Neuronal stem cell (in vitro differentiated cells): ENCODE measurements at regions not wholly inside any gene's neighbourhood (a gene's known extent, or its start where the extent isn't known, plus 50 kb on each side); places are given as distances from the start of the nearest gene placed in this dataset.

ENCODE experiments used
- DNase-seq: peaks from one replicate; pipeline ENCODE4 v3.0.0-alpha.2; 2013; ENCODE audit warnings: low spot score
- H2AFZ ChIP-seq: one replicate; pipeline ENCODE4 v1.6.1; 2013; ENCODE audit warnings: mild to moderate bottlenecking, low read length, inconsistent platforms
- H2AK5ac ChIP-seq: 2 replicates; pipeline ENCODE4 v1.6.1; 2013; ENCODE audit warnings: low read depth, mild to moderate bottlenecking, inconsistent platforms, low read length, moderate library complexity, mixed read lengths
- H2BK120ac ChIP-seq: 2 replicates; pipeline ENCODE4 v1.6.1; 2013; ENCODE audit warnings: low read depth, mild to moderate bottlenecking, inconsistent platforms, low read length, moderate library complexity, mixed read lengths
- H2BK12ac ChIP-seq: one replicate; pipeline ENCODE4 v1.6.1; 2013; ENCODE audit warnings: low read length, inconsistent platforms
- H2BK15ac ChIP-seq: 2 replicates; pipeline ENCODE4 v1.6.1; 2013; ENCODE audit warnings: mild to moderate bottlenecking, low read length, inconsistent platforms, mixed read lengths
- H2BK5ac ChIP-seq: one replicate; pipeline ENCODE4 v1.6.1; 2013; ENCODE audit warnings: inconsistent platforms, mild to moderate bottlenecking, low read length, moderate library complexity
- H3K14ac ChIP-seq: one replicate; pipeline ENCODE4 v1.6.1; 2013; ENCODE audit warnings: low read length, inconsistent platforms
- H3K18ac ChIP-seq: 2 replicates; pipeline ENCODE4 v1.6.1; 2013; ENCODE audit warnings: low read length, inconsistent platforms
- H3K23ac ChIP-seq: 2 replicates; pipeline ENCODE4 v1.6.1; 2013; ENCODE audit warnings: low read depth, mild to moderate bottlenecking, mixed read lengths, low read length, inconsistent platforms; ENCODE audit not compliant: poor library complexity
- H3K27ac ChIP-seq: replicated peaks from 3 replicates; pipeline ENCODE4 v1.5.1; 2013; ENCODE audit warnings: low read length, inconsistent platforms
- H3K27me3 ChIP-seq, 3 experiments: 2 replicates each; pipeline ENCODE4 v1.6.1; 2013; ENCODE audit warnings: low read length in 3 of 3, mild to moderate bottlenecking in 2 of 3, inconsistent platforms in 1 of 3, low read depth in 1 of 3, mixed read lengths in 1 of 3, moderate library complexity in 1 of 3; ENCODE audit not compliant: control insufficient read depth in 3 of 3, insufficient read depth in 3 of 3
- H3K36me3 ChIP-seq, 2 donors: replicated peaks in 1 of 2; 2 replicates each; pipeline ENCODE4 v1.6.1; 2013; ENCODE audit warnings: low read length in 2 of 2; ENCODE audit not compliant: control insufficient read depth in 2 of 2, insufficient read depth in 2 of 2
- H3K4ac ChIP-seq: 2 replicates; pipeline ENCODE4 v1.6.1; 2013; ENCODE audit warnings: inconsistent platforms, mild to moderate bottlenecking, low read length, moderate library complexity
- H3K4me1 ChIP-seq, 2 donors: 1 replicate in 1 of 2; 2 replicates in 1 of 2; pipeline ENCODE4 v1.6.1; 2013; ENCODE audit warnings: low read length in 2 of 2, low read depth in 1 of 2; ENCODE audit not compliant: control insufficient read depth in 2 of 2, insufficient read depth in 1 of 2
- H3K4me2 ChIP-seq: one replicate; pipeline ENCODE4 v1.6.1; 2013; ENCODE audit warnings: mild to moderate bottlenecking, low read length, inconsistent platforms; ENCODE audit not compliant: insufficient read depth, poor library complexity, severe bottlenecking
- H3K4me3 ChIP-seq, 2 donors: 2 replicates each; pipeline ENCODE4 v1.5.1; 2013; ENCODE audit warnings: low read length in 2 of 2, mild to moderate bottlenecking in 2 of 2, inconsistent platforms in 1 of 2, moderate library complexity in 1 of 2
- H3K79me1 ChIP-seq: one replicate; pipeline ENCODE4 v1.6.1; 2013; ENCODE audit warnings: low read depth, mild to moderate bottlenecking, inconsistent platforms, low read length, moderate library complexity
- H3K9ac ChIP-seq: one replicate; pipeline ENCODE4 v1.6.1; 2013; ENCODE audit warnings: mild to moderate bottlenecking, low read depth, low read length, inconsistent platforms; ENCODE audit not compliant: poor library complexity
- H3K9me3 ChIP-seq, 2 donors: replicated peaks in 1 of 2; 2 replicates each; pipeline versions ENCODE3 to v1.6.1; 2013; ENCODE audit warnings: low read length in 2 of 2, mild to moderate bottlenecking in 2 of 2, inconsistent platforms in 1 of 2, low read depth in 1 of 2, mixed read lengths in 1 of 2, moderate library complexity in 1 of 2; ENCODE audit not compliant: control insufficient read depth in 2 of 2, insufficient read depth in 1 of 2
- H4K8ac ChIP-seq: one replicate; pipeline ENCODE4 v1.6.1; 2013; ENCODE audit warnings: low read depth, mild to moderate bottlenecking, inconsistent platforms, low read length, moderate library complexity
- H4K91ac ChIP-seq: one replicate; pipeline ENCODE4 v1.6.1; 2013; ENCODE audit warnings: low read length, low read depth, mild to moderate bottlenecking, inconsistent platforms; ENCODE audit not compliant: poor library complexity
- WGBS, 2 donors: extraction: QIAGEN DNeasy Blood & Tissue Kit; methylation state at CpG; one replicate each; pipeline ENCODE4 v1.1.7; 2013; ENCODE audit warnings: missing lambda C conversion rate in 2 of 2, mixed read lengths in 1 of 2; ENCODE audit not compliant: insufficient read length in 2 of 2, insufficient replicate concordance in 1 of 2; ENCODE audit errors: extremely low coverage in 2 of 2; 5-methylcytosine and 5-hydroxymethylcytosine counted together

DNA sequence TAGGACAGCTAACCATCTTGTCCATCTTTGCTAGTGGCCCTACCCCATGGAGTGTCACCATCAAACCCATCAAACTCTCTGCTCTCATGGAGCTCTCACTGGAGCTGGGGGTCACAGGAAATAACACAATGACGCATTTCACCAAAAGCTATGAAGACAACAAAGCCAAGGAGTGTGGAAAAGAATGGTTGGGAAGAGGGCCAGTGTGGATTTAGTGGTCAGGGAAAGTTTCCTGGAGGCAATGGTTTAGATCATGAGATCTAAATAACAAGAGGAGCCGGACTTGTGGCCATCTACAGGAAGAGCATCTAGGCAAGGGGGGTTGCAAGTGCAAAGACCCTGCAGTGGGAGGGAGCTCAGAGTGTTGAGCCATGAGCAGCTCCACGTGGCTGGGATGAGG is 189.5 kb downstream of the BMP7 start:
- Histone ChIP-seq H3K9me3 (no peaks in the 10 kb centered on the region), H3K27ac (no peak overlapping the region), H2BK5ac (no peak overlapping the region), H3K14ac (no peak overlapping the region), H4K8ac (no peak overlapping the region), H3K36me3 (no peaks in the 10 kb centered on the region), H3K23ac (no peak overlapping the region), H3K18ac (no peak overlapping the region), H3K4me3 (peak overlapping the region in 1 of 2 donors; percentile 22), H4K91ac (no peak overlapping the region), H2AK5ac (no peak overlapping the region), H2BK12ac (no peak overlapping the region), H3K79me1 (no peaks in the 10 kb centered on the region), H3K4me2 (no peak overlapping the region), H2BK120ac (no peak overlapping the region), H3K4me1 (peaks cover 0 to 2% of the 10 kb centered on the region in 2 donors), H2BK15ac (no peak overlapping the region), H3K4ac (no peak overlapping the region), H3K9ac (no peak overlapping the region), H2AFZ (no peak overlapping the region), H3K27me3 (peaks cover 0 to 21% (median 3%) of the 10 kb centered on the region in 3 experiments)
- no CpG with 5 or more reads among the region's 3 CpGs for WGBS, 2 donors
- DNase-seq: no peak

DNA sequence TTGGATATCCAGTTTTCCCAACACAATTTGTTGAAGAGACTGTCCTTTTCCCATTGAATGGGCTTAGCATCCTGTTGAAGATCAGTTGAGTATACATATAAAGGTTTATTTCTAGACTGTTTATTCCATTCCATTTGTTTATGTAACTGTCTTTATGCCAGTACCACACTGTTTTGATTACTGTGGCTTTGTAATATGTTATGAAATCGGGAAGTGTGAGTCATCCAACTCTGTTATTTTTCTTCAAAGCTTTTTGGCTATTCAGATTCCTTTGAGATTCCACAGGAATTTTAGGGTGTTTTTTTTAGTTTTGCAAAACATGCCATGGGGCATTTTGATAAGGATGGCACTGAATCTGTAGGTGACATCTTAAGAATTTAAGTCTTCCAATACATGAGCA is 188.3 kb downstream of the BMP7 start:
- no peak overlapping the region for H2AFZ ChIP-seq
- H3K27me3 ChIP-seq: peaks cover 0 to 10% (median 0%) of the 10 kb centered on the region in 3 experiments
- H3K9ac ChIP-seq: no peak overlapping the region
- H2BK15ac ChIP-seq: no peak overlapping the region
- no peak overlapping the region for H3K23ac ChIP-seq
- H3K4me2 ChIP-seq: no peak overlapping the region
- no peak for DNase-seq
- H3K27ac ChIP-seq: no peak overlapping the region
- peaks cover 0 to 2% of the 10 kb centered on the region in 2 donors for H3K9me3 ChIP-seq
- H2BK5ac ChIP-seq: no peak overlapping the region
- H2AK5ac ChIP-seq: no peak overlapping the region
- no peak overlapping the region for H3K4me3 ChIP-seq
- no peak overlapping the region for H4K8ac ChIP-seq
- H3K4ac ChIP-seq: no peak overlapping the region
- H3K36me3 ChIP-seq: peaks cover 0 to 2% of the 10 kb centered on the region in 2 donors
- H3K79me1 ChIP-seq: no peaks in the 10 kb centered on the region
- no peaks in the 10 kb centered on the region for H3K4me1 ChIP-seq
- no peak overlapping the region for H2BK120ac ChIP-seq
- no peak overlapping the region for H4K91ac ChIP-seq
- H2BK12ac ChIP-seq: no peak overlapping the region
- no CpG with 5 or more reads among the region's 1 CpG for WGBS, 2 donors
- no peak overlapping the region for H3K14ac ChIP-seq
- H3K18ac ChIP-seq: no peak overlapping the region

DNA sequence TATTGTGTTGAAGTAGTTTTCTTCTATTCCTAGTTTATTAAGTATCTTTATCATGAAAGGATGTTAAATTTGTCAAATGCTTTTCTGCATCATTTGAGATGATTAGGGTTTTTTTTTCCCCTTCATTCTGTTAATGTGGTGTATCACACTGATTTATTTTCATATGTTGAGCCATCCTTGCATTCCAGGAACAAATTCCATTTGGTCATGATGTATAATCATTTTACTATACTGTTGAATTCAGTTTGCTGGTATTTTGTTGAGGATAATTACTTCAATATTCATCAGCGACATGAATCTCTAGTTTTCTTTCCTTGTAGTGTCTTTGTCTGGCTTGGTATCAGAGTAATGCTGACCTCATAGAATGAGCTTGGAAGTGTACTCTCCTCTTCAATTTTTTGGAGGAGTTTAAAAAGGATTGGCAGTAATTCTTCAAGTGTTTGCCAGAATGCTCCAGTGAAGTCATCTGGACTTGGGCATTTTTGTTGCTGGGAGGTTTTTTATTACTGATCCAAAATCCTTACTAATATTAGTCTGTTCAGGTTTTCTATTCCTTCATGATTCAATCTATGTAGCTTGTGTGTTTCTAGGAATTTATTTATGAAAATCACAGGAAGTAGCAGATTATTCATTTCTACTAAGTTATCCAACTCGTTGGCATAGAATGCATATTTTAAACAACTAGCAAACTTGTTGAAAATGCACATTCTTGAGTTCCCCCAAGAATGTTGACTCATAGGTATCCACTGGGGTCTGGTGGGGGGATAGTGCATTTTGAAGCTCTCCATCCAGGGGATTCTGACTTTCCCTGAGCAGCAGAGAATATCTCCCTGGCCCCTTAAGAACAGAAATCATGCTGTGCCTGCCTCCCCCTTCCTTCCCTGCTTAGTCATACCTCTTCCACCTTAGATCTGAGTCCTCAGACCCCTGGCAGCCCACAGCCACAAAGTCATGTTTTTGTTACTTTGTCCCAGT is 187.1 kb downstream of the BMP7 start:
- H3K4me3 ChIP-seq: no peak overlapping the region
- no peak overlapping the region for H2AFZ ChIP-seq
- no peak overlapping the region for H3K23ac ChIP-seq
- H3K4ac ChIP-seq: no peak overlapping the region
- H3K9ac ChIP-seq: no peak overlapping the region
- H2BK120ac ChIP-seq: no peak overlapping the region
- H3K27me3 ChIP-seq: peaks cover 0 to 5% (median 0%) of the 10 kb centered on the region in 3 experiments
- peaks cover 0 to 2% of the 10 kb centered on the region in 2 donors for H3K36me3 ChIP-seq
- no CpG with 5 or more reads among the region's 2 CpGs for WGBS, 2 donors
- H3K4me1 ChIP-seq: no peaks in the 10 kb centered on the region
- peaks cover 0 to 2% of the 10 kb centered on the region in 2 donors for H3K9me3 ChIP-seq
- H3K18ac ChIP-seq: no peak overlapping the region
- no peak overlapping the region for H3K27ac ChIP-seq
- no peak overlapping the region for H3K14ac ChIP-seq
- DNase-seq: no peak
- H3K4me2 ChIP-seq: no peak overlapping the region
- H4K8ac ChIP-seq: no peak overlapping the region
- no peak overlapping the region for H2BK12ac ChIP-seq
- no peak overlapping the region for H2AK5ac ChIP-seq
- no peak overlapping the region for H2BK5ac ChIP-seq
- H3K79me1 ChIP-seq: no peaks in the 10 kb centered on the region
- no peak overlapping the region for H4K91ac ChIP-seq
- no peak overlapping the region for H2BK15ac ChIP-seq

DNA sequence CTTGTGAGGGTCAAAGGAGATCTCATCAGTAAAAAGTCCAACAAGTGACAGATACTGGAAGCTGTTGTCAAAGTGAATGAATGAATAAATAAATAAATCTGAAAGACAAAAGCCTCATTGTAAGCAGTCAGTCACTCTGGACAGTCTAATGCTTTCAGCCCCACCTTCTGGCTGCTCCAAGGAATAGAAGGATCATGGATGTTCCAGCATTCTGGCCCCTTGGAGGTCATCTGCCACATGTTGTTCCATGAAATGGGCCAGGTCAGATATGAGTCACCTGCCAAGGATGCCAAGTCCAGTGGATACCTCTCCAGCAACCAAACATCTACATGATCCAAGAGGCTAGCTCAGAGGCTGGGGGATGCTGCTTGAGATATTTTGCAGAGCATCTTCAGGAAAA is 185.6 kb downstream of the BMP7 start:
- no peak overlapping the region for H2BK5ac ChIP-seq
- H2BK12ac ChIP-seq: no peak overlapping the region
- no peak overlapping the region for H3K9ac ChIP-seq
- no peak overlapping the region for H3K18ac ChIP-seq
- no peak overlapping the region for H3K14ac ChIP-seq
- no peak overlapping the region for H3K27ac ChIP-seq
- peaks cover 0 to 2% of the 10 kb centered on the region in 2 donors for H3K9me3 ChIP-seq
- H2BK120ac ChIP-seq: no peak overlapping the region
- no peak overlapping the region for H4K8ac ChIP-seq
- H2AFZ ChIP-seq: no peak overlapping the region
- peaks cover 0 to 5% (median 0%) of the 10 kb centered on the region in 3 experiments for H3K27me3 ChIP-seq
- H3K23ac ChIP-seq: no peak overlapping the region
- H3K4me2 ChIP-seq: no peak overlapping the region
- H3K4ac ChIP-seq: no peak overlapping the region
- no peak overlapping the region for H4K91ac ChIP-seq
- DNase-seq: no peak
- no peak overlapping the region for H2AK5ac ChIP-seq
- no peak overlapping the region for H2BK15ac ChIP-seq
- no peak overlapping the region for H3K4me3 ChIP-seq
- no peaks in the 10 kb centered on the region for H3K4me1 ChIP-seq
- peaks cover 0 to 2% of the 10 kb centered on the region in 2 donors for H3K36me3 ChIP-seq
- H3K79me1 ChIP-seq: no peaks in the 10 kb centered on the region
